ENCODE measurements at regions not wholly inside any gene's neighbourhood (a gene's known extent, or its start where the extent isn't known, plus 50 kb on each side); places are given as distances from the start of the nearest gene placed in this dataset.

GRCh38 chr15:53230473-53230872, 440.3 kb upstream of the ONECUT1 start:
- TF ChIP-seq EP300 (IDR thresholded peaks at IDR 0.05; ENCODE audit: borderline replicate concordance in 1 of 2, low read depth in 1 of 2, low read length in 1 of 2) (no peak), POLR2AphosphoS5 (IDR thresholded peaks at IDR 0.05; ENCODE audit: low read depth, low read length) (no peak), TAF1 (IDR thresholded peaks at IDR 0.05; ENCODE audit: borderline replicate concordance, low read depth, low read length) (no peak), CTCF (IDR thresholded peaks at IDR 0.05) (no peak)

Data from SK-N-SH (cell line).